Activated CD4-positive, alpha-beta T cell treated with anti-CD3 and anti-CD28 coated beads, Interleukin-2, amount 50 U/mL, for 16 hours (primary cell): ENCODE measurements at regions not wholly inside any gene's neighbourhood (a gene's known extent, or its start where the extent isn't known, plus 50 kb on each side); places are given as distances from the start of the nearest gene placed in this dataset.

Experiments used
- DNase-seq: peaks from one replicate; pipeline ENCODE4 v3.0.0-alpha.2; 2020

GRCh38 chr2:16181062-16181740 is 240.9 kb downstream of the MYCN start:
- no peak for DNase-seq

DNA sequence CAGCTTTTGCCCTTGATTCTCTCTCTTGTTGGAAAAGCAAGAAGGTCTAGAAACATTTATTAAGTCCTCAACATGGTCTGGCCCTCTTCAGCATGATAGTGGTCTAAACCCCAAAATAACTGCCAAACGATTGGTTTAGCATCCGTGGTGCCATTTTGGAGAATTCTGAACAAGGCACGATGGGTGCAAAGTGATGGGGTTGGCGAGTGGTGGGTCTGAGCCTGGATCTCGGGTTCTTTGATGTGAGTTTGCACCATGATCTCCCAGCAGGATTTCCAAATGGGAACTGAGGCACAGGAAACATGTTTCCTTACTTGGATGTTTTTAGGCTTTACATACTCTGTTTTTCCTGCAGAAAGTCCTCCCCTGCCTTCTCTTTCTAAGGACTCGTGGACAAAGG is 240.3 kb downstream of the MYCN start:
- DNase-seq = no peak

DNA sequence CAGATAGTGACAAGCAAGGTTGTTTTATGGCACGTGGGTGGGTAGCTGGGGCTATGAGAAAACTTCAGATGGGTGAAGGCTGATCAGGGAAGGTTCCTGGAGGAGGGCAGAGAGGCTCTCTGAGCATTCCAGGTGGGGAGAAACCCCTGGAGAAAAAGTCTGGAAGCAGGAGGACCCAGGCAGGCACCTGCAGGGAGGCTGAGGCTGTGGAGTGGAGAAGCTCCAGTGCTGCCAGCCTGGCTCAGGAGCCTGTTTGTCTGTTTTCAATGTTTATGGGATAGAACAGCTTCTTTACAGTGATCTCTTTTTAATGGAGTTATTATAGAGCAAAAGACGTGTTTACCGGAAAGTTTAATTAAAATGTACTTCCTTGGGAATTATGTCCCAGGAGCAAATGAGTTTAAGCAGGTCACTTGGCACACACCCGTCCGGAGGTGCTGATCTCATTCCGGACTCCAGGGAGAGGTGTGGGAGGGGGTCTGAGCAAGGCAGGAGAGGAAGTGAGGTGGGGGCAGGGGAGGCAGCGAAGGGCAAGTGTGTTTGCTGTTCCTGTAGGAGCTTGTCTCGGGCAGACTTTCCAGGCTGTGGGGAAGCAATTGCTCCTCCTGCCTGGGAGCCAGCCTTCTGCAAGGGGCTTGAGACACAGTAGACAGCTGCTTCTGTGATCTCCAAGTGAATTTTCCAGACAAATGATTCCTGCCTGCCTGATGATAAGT is 239.5 kb downstream of the MYCN start:
- no peak for DNase-seq

DNA sequence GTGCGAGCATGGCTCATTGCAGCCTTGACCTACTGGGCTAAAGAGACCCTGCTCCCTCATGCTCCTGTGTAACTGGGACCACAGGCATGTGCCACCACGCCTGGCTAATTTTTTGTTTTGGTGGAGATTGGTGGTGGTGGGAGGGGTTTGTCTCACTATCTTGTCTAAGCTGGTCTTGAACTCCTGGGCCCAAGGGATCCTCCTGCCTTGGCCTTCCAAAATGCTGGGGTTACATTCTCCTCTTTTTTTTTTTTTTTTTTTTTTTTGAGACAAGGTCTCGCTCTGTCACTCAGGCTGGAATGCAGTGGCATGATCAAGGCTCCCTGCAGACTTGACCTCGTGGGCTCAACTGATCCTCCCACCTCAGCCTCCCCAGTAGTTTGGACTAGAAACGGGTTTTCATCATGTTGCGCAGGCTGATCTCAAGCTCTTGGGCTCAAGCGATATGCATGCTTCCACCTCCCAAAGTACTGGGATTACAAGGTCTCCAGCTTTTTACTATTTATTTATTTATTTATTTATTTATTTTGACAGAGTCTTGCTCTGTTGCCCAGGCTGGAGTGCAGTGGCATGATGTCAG is 238.3 kb downstream of the MYCN start:
- DNase-seq = no peak

- DNase-seq = no peak
Measured at GRCh38 chr2:16177671-16178180, 237.4 kb downstream of the MYCN start.

DNA sequence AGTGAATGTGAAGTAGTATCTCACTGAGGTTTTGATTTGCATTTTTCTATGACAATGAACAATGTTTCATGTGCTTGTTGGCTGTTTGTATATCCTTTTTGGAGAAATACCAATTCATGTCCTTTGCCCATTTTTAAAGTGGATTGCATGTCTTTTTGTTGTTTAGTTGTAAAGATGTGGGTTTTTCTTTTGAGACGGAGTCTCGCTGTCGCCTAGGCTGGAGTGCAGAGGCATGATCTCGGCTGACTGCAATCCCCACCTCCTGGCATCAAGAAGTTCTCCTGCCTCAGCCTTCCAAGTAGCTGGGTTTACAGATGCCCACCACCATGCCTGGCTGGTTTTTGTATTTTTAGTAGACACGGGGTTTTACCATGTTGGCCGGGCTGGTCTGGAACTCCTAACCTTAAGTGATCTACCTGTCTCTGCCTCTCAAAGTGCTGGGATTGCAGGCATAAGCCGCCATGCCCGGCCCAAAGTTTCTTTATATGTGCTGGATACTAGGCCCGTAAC is 236.7 kb downstream of the MYCN start:
- no peak for DNase-seq

GRCh38 chr2:16175247-16175825 is 235.0 kb downstream of the MYCN start:
- no peak for DNase-seq

GRCh38 chr2:16174693-16175045 is 234.3 kb downstream of the MYCN start:
- no peak for DNase-seq

GRCh38 chr2:16173893-16174692 is 233.7 kb downstream of the MYCN start:
- no peak for DNase-seq

- DNase-seq = no peak
Measured at GRCh38 chr2:16172324-16173175, 232.2 kb downstream of the MYCN start.

DNA sequence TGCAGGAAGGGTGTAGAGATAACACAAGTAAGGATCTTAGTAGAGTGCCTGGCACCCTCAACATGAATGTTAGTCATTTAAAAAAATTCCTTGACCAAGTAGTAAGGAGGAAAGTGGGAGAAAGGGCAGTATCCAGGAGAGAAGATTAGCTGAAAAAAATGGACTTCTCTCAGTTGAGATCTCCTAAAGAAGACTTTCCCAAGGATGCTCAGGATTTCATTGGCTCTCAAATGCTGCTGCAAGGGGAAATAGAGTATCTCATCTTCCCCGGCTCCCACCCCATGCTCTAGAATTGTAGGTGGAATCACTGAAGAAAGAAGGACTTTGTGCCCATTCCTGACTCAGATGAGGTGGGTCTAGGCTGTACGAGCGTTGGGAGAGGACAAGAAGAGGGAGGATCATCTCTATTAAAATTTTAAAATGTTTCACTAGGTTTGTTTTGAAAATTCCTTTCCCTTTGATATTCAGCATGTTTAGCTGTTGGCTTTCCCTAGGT is 231.1 kb downstream of the MYCN start:
- DNase-seq = no peak

DNA sequence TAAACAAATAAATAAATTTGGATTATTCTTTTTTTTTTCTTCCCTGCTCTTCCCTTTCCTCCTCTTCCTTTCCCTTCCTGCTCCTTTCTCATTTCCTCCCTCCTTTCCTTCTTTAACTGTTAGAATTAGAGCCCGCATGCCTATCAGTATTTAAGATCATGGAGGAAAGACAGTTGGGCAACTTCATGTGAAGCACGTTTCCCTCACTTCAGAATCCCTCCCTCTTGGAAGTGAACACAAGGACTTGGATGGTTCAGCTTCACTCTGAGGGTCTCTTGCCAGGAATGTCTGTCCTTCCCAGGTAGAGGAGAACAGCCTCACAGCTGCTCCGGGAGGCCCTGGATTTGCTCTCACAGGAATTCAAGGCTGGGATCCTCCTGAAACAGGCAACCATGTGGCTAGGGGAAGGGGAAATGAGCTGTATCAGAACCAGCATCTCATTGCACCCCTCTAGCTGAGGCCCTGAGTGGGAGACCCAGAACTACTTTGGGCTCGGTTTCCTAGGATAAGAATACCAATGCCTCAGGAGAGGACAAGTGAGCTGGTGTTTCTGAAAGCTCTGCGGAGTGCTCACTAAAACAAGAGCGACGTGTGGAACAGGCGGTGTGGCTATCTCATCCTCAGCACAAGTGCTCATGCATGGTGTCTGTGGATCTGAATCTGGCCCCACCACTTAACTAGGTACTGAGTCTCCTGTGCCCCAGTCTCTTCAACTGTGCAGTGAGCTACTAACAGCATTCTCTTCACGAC is 230.5 kb downstream of the MYCN start:
- no peak for DNase-seq

DNA sequence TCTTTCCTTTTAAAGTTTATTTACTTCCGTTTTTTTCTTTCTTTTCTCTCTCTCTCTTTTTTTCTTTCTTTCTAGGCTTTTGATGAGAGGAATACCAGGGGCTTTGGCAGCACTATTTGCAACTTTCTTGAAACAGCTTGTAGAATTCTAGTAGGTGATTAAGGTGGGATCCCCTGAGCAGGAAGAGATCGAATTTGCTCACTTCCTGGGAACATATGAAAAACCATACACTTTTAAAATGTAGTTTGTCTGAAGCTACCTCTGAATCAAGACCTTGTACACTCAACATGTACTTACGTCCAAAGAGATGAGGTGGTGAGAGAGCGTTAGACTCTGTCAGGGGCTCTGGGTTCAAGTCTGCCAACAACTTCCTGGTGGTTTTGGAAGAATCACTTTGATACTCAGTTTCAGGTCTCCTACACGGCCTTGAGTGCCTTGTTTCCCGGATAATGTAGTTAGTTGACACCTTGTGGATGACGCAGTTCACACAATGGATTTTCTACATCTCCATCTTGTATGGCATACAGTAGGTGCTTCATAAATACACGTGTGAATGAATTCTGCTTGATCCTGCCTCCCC is 229.1 kb downstream of the MYCN start:
- DNase-seq = no peak

DNA sequence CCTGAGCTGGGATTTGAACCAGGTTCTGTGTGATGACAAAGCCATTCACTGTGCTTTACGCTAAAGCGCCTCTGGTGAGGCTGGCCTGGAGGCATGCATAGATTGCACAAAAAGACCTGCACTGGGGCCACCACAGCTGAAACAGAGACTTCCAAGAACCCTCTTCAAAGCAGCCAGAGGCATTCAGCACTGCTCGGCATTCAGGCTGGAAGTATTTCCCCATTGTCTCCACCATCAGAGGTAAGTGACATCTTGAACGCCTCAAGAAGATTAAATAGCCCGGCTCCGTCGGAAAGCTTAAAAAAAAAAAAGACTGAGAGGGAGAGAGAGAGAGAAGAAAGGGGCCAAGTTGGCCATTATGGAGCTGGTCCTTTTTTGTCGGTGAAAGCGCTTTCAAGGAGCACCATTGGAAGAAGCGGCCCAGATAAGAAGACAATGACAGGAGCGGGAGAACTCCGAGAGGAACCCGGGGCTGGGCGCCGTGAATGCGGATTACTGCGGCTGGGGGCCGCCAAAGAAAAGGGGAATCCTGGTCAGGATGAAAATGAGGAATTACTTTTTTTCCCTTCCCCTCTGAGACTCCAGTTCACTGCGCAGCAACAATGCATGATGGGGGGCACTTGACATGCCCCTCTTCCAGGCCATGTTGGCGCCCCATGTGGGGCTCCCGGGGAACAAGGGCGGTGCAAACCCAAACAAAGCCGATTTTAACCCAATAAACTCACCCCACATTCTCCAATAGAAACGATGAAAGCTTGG is 228.3 kb downstream of the MYCN start:
- DNase-seq = no peak

- DNase-seq = no peak
Measured at GRCh38 chr2:16167870-16168426, 227.6 kb downstream of the MYCN start.

DNA sequence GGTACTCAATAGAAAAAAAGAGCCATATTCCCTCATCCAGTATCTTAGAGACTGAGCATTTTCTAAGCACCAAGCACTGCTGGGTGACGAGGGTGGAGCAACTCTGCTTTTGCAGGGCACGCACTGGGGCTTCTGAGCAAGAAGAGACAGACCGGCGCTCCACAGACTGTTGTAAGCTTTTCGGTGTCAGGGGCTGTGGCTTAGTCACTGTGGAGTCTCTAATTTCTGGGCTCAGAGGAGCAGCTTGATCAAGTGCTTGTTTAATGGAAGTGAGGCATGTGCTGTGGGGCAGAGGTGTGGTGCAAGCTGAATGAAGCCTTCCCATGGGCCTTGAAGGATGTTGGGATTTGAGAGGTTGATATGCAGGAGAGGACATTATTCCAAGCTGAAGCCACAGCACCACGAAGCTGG is 227.1 kb downstream of the MYCN start:
- no peak for DNase-seq

GRCh38 chr2:16166327-16166981 is 226.1 kb downstream of the MYCN start:
- DNase-seq = no peak

GRCh38 chr2:16165518-16166326 is 225.4 kb downstream of the MYCN start:
- no peak for DNase-seq
